ENCODE measurements at regions not wholly inside any gene's neighbourhood (a gene's known extent, or its start where the extent isn't known, plus 50 kb on each side); places are given as distances from the start of the nearest gene placed in this dataset.
"Not testable (repeated sequence)": the region's sequence is repeated elsewhere in the genome, so short reads cannot be mapped to it uniquely, and the experiment has no call there.

- no peak overlapping the region for H3K4me3 ChIP-seq (ENCODE audit: insufficient read depth, low read depth, low read length)
- H3K9me3 ChIP-seq (ENCODE audit: control insufficient read depth, low read length): no peaks in the 10 kb centered on the region
- WGBS, 2 experiments: 65 to 68% methylated on average over 31 of the region's 31 CpGs
- no peaks in the 10 kb centered on the region for H3K36me3 ChIP-seq (ENCODE audit: control insufficient read depth, insufficient read depth, low read length)
- H3K4me1 ChIP-seq (ENCODE audit: control insufficient read depth, insufficient read depth, low read length): no peaks in the 10 kb centered on the region
- no peak overlapping the region for H3K27ac ChIP-seq (ENCODE audit: insufficient read depth, low read depth, low read length, poor library complexity, severe bottlenecking)
- peaks cover 7% of the 10 kb centered on the region for H3K27me3 ChIP-seq (ENCODE audit: control insufficient read depth, insufficient read depth, low read length, poor library complexity, severe bottlenecking)
These were observed 202.8 kb downstream of the KDM5D start for GRCh38 chrY:19541475-19542306.

DNA sequence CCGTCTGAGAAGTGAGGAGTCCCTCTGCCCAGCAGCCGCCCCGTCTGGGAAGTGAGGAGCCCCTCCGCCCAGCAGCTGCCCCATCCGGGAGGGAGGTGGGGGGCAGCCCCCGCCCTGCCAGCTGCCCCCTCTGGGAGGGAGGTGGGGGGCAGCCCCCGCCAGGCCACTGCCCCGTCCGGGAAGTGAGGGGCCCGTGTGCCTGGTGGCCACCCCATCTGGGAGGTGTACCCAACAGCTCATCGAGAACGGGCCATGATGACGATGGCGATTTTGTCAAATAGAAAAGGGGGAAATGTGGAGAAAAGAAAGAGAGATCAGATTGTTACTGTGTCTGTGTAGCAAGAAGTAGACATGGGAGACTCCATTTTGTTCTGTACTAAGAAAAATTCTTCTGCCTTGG, 208.8 kb downstream of the KDM5D start:
- 95 to 97% methylated on average over 14 of the region's 14 CpGs for WGBS, 2 experiments
- not testable (repeated sequence) for H3K9me3 ChIP-seq (ENCODE audit: control insufficient read depth, low read length); H3K27ac ChIP-seq (ENCODE audit: insufficient read depth, low read depth, low read length, poor library complexity, severe bottlenecking); H3K4me3 ChIP-seq (ENCODE audit: insufficient read depth, low read depth, low read length); H3K4me1 ChIP-seq (ENCODE audit: control insufficient read depth, insufficient read depth, low read length); H3K27me3 ChIP-seq (ENCODE audit: control insufficient read depth, insufficient read depth, low read length, poor library complexity, severe bottlenecking); H3K36me3 ChIP-seq (ENCODE audit: control insufficient read depth, insufficient read depth, low read length)

DNA sequence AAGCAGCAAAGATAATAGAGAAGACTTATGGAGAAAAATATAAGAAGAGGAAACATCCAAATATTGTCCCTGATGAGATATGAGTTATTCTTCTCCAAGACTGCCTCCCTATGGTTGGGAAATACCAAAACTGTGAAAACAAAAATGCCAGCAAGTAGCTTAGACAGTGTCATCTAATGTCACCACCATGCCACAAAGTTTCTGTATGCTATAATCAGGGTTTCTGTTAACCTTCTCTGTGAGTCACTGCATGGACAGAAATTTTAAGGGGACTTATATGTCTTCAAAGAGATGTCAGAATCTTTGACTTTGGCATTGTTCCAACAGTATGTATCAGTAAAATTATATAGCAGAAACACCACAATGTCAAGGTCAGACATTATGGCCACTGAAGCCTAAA, 222.6 kb downstream of the KDM5D start:
- no peaks in the 10 kb centered on the region for H3K9me3 ChIP-seq (ENCODE audit: control insufficient read depth, low read length)
- H3K27ac ChIP-seq (ENCODE audit: insufficient read depth, low read depth, low read length, poor library complexity, severe bottlenecking): no peak overlapping the region
- H3K4me1 ChIP-seq (ENCODE audit: control insufficient read depth, insufficient read depth, low read length): no peaks in the 10 kb centered on the region
- H3K36me3 ChIP-seq (ENCODE audit: control insufficient read depth, insufficient read depth, low read length): no peaks in the 10 kb centered on the region
- H3K4me3 ChIP-seq (ENCODE audit: insufficient read depth, low read depth, low read length): no peak overlapping the region
- H3K27me3 ChIP-seq (ENCODE audit: control insufficient read depth, insufficient read depth, low read length, poor library complexity, severe bottlenecking): no peaks in the 10 kb centered on the region

DNA sequence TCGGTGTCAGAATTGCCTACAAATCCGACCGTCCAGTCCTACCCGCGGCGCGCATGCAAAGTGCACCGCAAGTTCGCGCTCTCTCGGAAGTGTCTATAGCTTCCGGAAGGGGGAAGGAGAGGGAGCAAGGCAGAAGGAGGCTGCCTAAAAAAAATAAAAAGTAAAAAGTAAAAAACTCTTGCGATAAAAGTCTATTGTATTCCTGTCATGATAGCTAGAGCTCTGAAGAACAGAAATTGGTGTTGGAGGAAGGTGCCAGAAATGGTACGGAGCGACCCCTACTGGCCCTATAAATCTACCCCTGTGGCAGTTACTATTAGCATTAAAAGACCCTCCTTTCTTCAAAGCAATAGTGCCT, 241.5 kb downstream of the KDM5D start:
- WGBS, 2 experiments: 51 to 59% methylated on average over 15 of the region's 15 CpGs
- peak overlapping the region; percentile 8 for H3K4me3 ChIP-seq (ENCODE audit: insufficient read depth, low read depth, low read length)

GRCh38 chrY:19502169-19503091, 242.1 kb downstream of the KDM5D start:
- WGBS, 2 experiments: 55 to 58% methylated on average over 35 to 40 of the region's 40 CpGs
- peak overlapping the region; percentile 8 for H3K4me3 ChIP-seq (ENCODE audit: insufficient read depth, low read depth, low read length)
- no peaks in the 10 kb centered on the region for H3K4me1 ChIP-seq (ENCODE audit: control insufficient read depth, insufficient read depth, low read length)

More for the DNA sequence above, 241.5 kb downstream of the KDM5D start:
- H3K9me3 ChIP-seq (ENCODE audit: control insufficient read depth, low read length): no peaks in the 10 kb centered on the region
- H3K27ac ChIP-seq (ENCODE audit: insufficient read depth, low read depth, low read length, poor library complexity, severe bottlenecking): no peak overlapping the region
- peaks cover 7% of the 10 kb centered on the region for H3K27me3 ChIP-seq (ENCODE audit: control insufficient read depth, insufficient read depth, low read length, poor library complexity, severe bottlenecking)
- no peaks in the 10 kb centered on the region for H3K4me1 ChIP-seq (ENCODE audit: control insufficient read depth, insufficient read depth, low read length)
- H3K36me3 ChIP-seq (ENCODE audit: control insufficient read depth, insufficient read depth, low read length): no peaks in the 10 kb centered on the region

GRCh38 chrY:19498556-19498955, 246.0 kb downstream of the KDM5D start:
- WGBS, 2 experiments: 91 to 95% methylated on average over 2 to 3 of the region's 5 CpGs

More at GRCh38 chrY:19502169-19503091, 242.1 kb downstream of the KDM5D start:
- Histone ChIP-seq H3K36me3 (ENCODE audit: control insufficient read depth, insufficient read depth, low read length) (no peaks in the 10 kb centered on the region), H3K27ac (ENCODE audit: insufficient read depth, low read depth, low read length, poor library complexity, severe bottlenecking) (no peak overlapping the region), H3K27me3 (ENCODE audit: control insufficient read depth, insufficient read depth, low read length, poor library complexity, severe bottlenecking) (peaks cover 7% of the 10 kb centered on the region), H3K9me3 (ENCODE audit: control insufficient read depth, low read length) (no peaks in the 10 kb centered on the region)

GRCh38 chrY:19487494-19487893, 257.0 kb downstream of the KDM5D start:
- no peaks in the 10 kb centered on the region for H3K4me1 ChIP-seq (ENCODE audit: control insufficient read depth, insufficient read depth, low read length)
- no peaks in the 10 kb centered on the region for H3K36me3 ChIP-seq (ENCODE audit: control insufficient read depth, insufficient read depth, low read length)
- H3K9me3 ChIP-seq (ENCODE audit: control insufficient read depth, low read length): no peaks in the 10 kb centered on the region
- 82 to 91% methylated on average over 2 to 3 of the region's 3 CpGs for WGBS, 2 experiments
- H3K27me3 ChIP-seq (ENCODE audit: control insufficient read depth, insufficient read depth, low read length, poor library complexity, severe bottlenecking): no peaks in the 10 kb centered on the region
- H3K27ac ChIP-seq (ENCODE audit: insufficient read depth, low read depth, low read length, poor library complexity, severe bottlenecking): no peak overlapping the region
- no peak overlapping the region for H3K4me3 ChIP-seq (ENCODE audit: insufficient read depth, low read depth, low read length)

More at GRCh38 chrY:19498556-19498955, 246.0 kb downstream of the KDM5D start:
- no peaks in the 10 kb centered on the region for H3K4me1 ChIP-seq (ENCODE audit: control insufficient read depth, insufficient read depth, low read length)
- no peak overlapping the region for H3K4me3 ChIP-seq (ENCODE audit: insufficient read depth, low read depth, low read length)
- no peaks in the 10 kb centered on the region for H3K36me3 ChIP-seq (ENCODE audit: control insufficient read depth, insufficient read depth, low read length)
- peaks cover 7% of the 10 kb centered on the region for H3K27me3 ChIP-seq (ENCODE audit: control insufficient read depth, insufficient read depth, low read length, poor library complexity, severe bottlenecking)
- no peaks in the 10 kb centered on the region for H3K9me3 ChIP-seq (ENCODE audit: control insufficient read depth, low read length)
- H3K27ac ChIP-seq (ENCODE audit: insufficient read depth, low read depth, low read length, poor library complexity, severe bottlenecking): no peak overlapping the region

DNA sequence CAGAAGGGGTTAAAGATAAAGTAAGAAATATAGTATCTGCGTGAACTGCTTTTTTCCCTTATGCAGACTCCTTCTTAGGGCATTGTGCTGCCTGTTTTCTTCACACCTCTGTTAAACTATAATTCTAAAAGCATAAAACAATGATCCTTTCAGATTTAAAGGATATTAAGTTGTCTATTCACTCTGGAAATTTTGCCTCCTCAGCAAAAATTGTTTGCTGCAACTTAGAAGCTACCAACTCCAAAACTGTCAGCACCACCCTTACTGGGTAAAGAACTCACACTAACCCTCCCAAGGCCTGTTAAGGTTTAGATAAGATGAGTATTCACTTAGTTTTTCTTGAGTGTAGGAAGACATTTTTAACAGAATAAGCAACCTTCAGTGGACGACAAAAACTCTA, 259.5 kb downstream of the KDM5D start:
- 100% methylated on average over 1 of the region's 2 CpGs; no CpG with 5 or more reads in 1 of the 2 experiments for WGBS, 2 experiments

DNA sequence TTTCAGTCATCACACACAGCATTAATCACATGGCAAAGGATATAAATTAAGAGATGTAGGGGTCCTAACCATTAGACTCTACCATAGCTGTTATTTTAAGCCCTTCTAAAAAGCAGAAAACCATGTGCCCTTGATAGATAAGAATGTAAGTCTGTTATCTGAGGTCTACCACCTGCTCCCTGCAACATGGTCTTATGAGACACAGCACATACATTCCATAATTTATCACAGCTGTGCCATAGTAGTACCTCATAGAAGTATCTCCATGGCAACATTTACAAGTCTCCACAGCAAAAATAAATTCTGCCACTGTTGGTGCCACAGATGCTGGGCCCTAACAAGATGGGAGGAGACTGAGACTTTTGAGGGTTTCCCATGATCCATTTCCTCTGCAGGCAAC, 265.4 kb downstream of the KDM5D start:
- H3K4me3 ChIP-seq (ENCODE audit: insufficient read depth, low read depth, low read length): no peak overlapping the region
- no peaks in the 10 kb centered on the region for H3K4me1 ChIP-seq (ENCODE audit: control insufficient read depth, insufficient read depth, low read length)
- no peaks in the 10 kb centered on the region for H3K36me3 ChIP-seq (ENCODE audit: control insufficient read depth, insufficient read depth, low read length)
- no peaks in the 10 kb centered on the region for H3K9me3 ChIP-seq (ENCODE audit: control insufficient read depth, low read length)
- no peak overlapping the region for H3K27ac ChIP-seq (ENCODE audit: insufficient read depth, low read depth, low read length, poor library complexity, severe bottlenecking)
- no peaks in the 10 kb centered on the region for H3K27me3 ChIP-seq (ENCODE audit: control insufficient read depth, insufficient read depth, low read length, poor library complexity, severe bottlenecking)

More for the DNA sequence above, 259.5 kb downstream of the KDM5D start:
- H3K36me3 ChIP-seq (ENCODE audit: control insufficient read depth, insufficient read depth, low read length): no peaks in the 10 kb centered on the region
- no peak overlapping the region for H3K27ac ChIP-seq (ENCODE audit: insufficient read depth, low read depth, low read length, poor library complexity, severe bottlenecking)
- H3K27me3 ChIP-seq (ENCODE audit: control insufficient read depth, insufficient read depth, low read length, poor library complexity, severe bottlenecking): no peaks in the 10 kb centered on the region
- H3K4me1 ChIP-seq (ENCODE audit: control insufficient read depth, insufficient read depth, low read length): no peaks in the 10 kb centered on the region
- no peak overlapping the region for H3K4me3 ChIP-seq (ENCODE audit: insufficient read depth, low read depth, low read length)
- no peaks in the 10 kb centered on the region for H3K9me3 ChIP-seq (ENCODE audit: control insufficient read depth, low read length)

GRCh38 chrY:19477959-19478358, 266.6 kb downstream of the KDM5D start:
- H3K4me1 ChIP-seq (ENCODE audit: control insufficient read depth, insufficient read depth, low read length): no peaks in the 10 kb centered on the region
- H3K36me3 ChIP-seq (ENCODE audit: control insufficient read depth, insufficient read depth, low read length): no peaks in the 10 kb centered on the region
- no peaks in the 10 kb centered on the region for H3K9me3 ChIP-seq (ENCODE audit: control insufficient read depth, low read length)
- 100% methylated on average over 1 of the region's 1 CpG; no CpG with 5 or more reads in 1 of the 2 experiments for WGBS, 2 experiments
- no peaks in the 10 kb centered on the region for H3K27me3 ChIP-seq (ENCODE audit: control insufficient read depth, insufficient read depth, low read length, poor library complexity, severe bottlenecking)
- no peak overlapping the region for H3K27ac ChIP-seq (ENCODE audit: insufficient read depth, low read depth, low read length, poor library complexity, severe bottlenecking)
- H3K4me3 ChIP-seq (ENCODE audit: insufficient read depth, low read depth, low read length): no peak overlapping the region
